ENCODE measurements at regions not wholly inside any gene's neighbourhood (a gene's known extent, or its start where the extent isn't known, plus 50 kb on each side); places are given as distances from the start of the nearest gene placed in this dataset.
"Not testable (repeated sequence)": the region's sequence is repeated elsewhere in the genome, so short reads cannot be mapped to it uniquely, and the experiment has no call there.

DNA sequence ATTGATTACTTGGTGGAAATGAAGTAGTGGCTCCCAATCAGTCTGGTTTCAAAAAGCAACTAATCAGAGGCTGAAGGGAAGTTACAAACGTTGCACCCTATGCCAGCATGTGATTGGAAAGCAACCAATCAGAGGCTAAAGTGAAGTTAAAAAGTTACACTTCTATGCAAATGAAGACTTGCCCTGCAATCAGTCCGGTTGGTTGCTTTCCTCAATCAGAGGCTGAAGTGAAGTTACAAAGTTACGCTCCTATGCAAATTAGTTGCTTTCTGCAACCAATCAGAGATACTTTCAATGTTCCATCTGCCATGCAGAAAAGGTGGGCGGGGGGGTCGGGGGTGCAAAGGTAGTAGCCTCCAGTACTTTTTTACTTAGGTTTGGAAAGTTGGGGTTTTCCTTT is 1077.1 kb downstream of the TYW1 start:
- TF ChIP-seq, protein P1, sequence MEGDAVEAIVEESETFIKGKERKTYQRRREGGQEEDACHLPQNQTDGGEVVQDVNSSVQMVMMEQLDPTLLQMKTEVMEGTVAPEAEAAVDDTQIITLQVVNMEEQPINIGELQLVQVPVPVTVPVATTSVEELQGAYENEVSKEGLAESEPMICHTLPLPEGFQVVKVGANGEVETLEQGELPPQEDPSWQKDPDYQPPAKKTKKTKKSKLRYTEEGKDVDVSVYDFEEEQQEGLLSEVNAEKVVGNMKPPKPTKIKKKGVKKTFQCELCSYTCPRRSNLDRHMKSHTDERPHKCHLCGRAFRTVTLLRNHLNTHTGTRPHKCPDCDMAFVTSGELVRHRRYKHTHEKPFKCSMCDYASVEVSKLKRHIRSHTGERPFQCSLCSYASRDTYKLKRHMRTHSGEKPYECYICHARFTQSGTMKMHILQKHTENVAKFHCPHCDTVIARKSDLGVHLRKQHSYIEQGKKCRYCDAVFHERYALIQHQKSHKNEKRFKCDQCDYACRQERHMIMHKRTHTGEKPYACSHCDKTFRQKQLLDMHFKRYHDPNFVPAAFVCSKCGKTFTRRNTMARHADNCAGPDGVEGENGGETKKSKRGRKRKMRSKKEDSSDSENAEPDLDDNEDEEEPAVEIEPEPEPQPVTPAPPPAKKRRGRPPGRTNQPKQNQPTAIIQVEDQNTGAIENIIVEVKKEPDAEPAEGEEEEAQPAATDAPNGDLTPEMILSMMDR (IDR thresholded peaks at IDR 0.05; ENCODE audit: insufficient read depth, low read length, poor library complexity, severe bottlenecking): no peak
- DNase-seq (ENCODE audit: low read depth): no peak
- Histone ChIP-seq H3K27me3 (ENCODE audit: control insufficient read depth, insufficient read depth, low read length) (no peaks in the 10 kb centered on the region), H3K36me3 (ENCODE audit: control insufficient read depth, insufficient read depth, low read length) (no peaks in the 10 kb centered on the region), H3K4me3 (ENCODE audit: low read depth, low read length) (no peak overlapping the region)

DNA sequence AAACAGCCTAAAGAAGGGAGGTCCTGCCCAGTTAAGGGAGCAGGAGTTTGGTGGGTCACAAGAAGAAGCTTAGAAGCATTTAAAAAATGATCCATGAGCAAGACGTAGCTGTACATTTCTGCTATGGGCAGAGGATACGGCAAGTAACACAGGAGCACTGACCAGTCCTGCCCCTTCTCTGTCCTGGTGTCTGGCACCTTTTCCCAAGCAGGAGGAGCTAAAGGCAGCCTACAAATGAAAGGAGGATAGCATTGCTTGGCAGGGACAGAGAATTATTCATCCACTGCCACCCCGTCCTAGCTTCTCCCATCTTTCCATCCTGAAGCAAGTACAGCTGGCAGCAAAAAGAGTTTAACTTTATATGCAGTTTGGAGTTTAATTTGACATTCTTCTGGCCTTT is 1077.6 kb downstream of the TYW1 start:
- H3K4me3 ChIP-seq (ENCODE audit: low read depth, low read length): no peak overlapping the region

DNA sequence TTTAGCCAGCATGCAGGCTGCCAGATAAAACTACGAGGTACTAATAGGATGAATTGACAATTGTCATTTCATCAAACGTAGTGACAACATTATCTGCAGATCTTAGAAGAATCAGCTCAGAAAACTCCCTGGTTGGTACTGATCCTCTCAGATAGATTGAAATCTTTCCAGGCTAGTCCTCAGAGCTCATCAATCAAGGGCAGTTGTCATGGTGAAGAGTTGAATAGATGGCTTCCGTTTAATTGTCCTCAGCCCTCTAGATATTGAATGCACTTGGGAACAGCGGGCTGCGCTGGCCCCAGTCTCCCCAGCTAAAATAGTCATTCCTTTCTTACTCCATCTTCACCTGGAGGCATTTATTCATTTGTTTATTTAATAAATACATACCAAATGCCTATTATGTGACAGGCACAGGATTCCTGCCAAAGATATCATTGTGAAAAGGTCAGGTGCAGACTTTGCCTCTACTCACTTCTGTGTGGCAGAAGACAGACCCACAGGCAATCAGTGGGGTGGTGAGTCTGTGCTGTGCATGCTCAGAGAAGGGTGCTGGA is 1081.6 kb downstream of the TYW1 start:
- no peaks in the 10 kb centered on the region for H3K36me3 ChIP-seq (ENCODE audit: control insufficient read depth, insufficient read depth, low read length)
- no peak overlapping the region for H3K4me3 ChIP-seq (ENCODE audit: low read depth, low read length)
- no peak for DNase-seq (ENCODE audit: low read depth)
- no peaks in the 10 kb centered on the region for H3K27me3 ChIP-seq (ENCODE audit: control insufficient read depth, insufficient read depth, low read length)
- TF ChIP-seq, protein P1 (IDR thresholded peaks at IDR 0.05; ENCODE audit: insufficient read depth, low read length, poor library complexity, severe bottlenecking): no peak

More for the DNA sequence above, 1077.6 kb downstream of the TYW1 start:
- TF ChIP-seq, protein P1 (IDR thresholded peaks at IDR 0.05; ENCODE audit: insufficient read depth, low read length, poor library complexity, severe bottlenecking): no peak
- Histone ChIP-seq H3K27me3 (ENCODE audit: control insufficient read depth, insufficient read depth, low read length) (no peaks in the 10 kb centered on the region), H3K36me3 (ENCODE audit: control insufficient read depth, insufficient read depth, low read length) (no peaks in the 10 kb centered on the region)
- DNase-seq (ENCODE audit: low read depth): no peak

DNA sequence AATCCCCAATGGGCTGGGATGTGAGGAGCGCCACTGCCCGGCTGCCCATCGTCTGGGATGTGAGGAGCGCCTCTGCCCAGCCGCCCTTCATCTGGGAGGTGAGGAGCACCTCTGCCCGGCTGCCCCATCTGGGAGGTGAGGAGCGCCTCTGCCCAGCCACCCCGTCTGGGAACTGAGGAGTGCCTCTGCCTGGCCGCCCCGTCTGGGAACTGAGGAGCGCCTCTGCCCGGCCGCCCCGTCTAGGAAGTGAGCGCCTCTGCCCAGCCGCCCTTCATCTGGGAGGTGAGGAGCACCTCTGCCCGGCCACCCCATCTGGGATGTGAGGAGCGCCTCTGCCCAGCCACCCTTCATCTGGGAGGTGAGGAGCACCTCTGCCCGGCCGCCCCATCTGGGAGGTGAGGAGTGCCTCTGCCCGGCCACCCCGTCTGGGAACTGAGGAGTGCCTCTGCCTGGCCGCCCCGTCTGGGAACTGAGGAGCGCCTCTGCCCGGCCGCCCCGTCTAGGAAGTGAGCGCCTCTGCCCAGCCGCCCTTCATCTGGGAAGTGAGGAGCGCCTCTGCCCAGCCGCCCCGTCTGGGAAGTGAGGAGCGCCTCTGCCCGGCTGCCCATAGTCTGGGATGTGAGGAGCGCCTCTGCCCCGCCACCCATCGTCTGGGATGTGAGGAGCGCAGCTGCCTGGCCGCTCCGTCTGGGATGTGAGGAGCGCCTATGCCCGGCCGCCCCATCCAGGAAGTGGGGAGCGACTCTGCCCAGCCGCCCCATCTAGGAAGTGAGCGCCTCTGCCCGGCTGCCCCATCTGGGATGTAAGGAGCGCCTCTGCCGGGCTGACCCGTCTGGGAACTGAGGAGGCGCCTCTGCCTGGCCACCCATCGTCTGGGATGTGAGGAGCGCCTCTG is 1085.7 kb downstream of the TYW1 start:
- not testable (repeated sequence) for DNase-seq (ENCODE audit: low read depth); H3K4me3 ChIP-seq (ENCODE audit: low read depth, low read length); H3K27me3 ChIP-seq (ENCODE audit: control insufficient read depth, insufficient read depth, low read length); H3K36me3 ChIP-seq (ENCODE audit: control insufficient read depth, insufficient read depth, low read length)

DNA sequence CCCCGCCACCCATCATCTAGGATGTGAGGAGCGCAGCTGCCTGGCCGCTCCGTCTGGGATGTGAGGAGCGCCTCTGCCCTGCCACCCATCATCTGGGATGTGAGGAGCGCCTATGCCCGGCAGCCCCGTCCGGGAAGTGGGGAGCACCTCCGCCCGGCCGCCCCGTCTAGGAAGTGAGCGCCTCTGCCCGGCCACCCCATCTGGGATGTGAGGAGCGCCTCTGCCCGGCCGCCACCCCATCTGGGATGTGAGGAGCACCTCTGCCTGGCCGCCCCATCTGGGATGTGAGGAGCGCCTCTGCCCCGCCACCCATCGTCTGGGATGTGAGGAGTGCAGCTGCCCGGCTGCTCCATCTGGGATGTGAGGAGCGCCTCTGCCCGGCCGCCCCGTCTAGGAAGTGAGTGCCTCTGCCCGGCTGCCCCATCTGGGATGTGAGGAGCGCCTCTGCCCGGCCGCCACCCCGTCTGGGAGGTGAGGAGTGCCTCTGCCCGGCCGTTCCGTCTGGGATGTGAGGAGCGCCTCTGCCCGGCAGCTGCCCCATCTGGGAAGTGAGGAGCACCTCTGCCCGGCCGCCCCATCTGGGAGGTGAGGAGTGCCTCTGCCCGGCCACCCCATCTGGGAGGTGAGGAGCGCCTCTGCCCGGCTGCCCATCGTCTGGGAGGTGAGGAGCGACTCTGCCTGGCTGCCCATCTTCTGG is 1086.5 kb downstream of the TYW1 start:
- not testable (repeated sequence) for H3K36me3 ChIP-seq (ENCODE audit: control insufficient read depth, insufficient read depth, low read length); DNase-seq (ENCODE audit: low read depth); H3K4me3 ChIP-seq (ENCODE audit: low read depth, low read length); H3K27me3 ChIP-seq (ENCODE audit: control insufficient read depth, insufficient read depth, low read length)

DNA sequence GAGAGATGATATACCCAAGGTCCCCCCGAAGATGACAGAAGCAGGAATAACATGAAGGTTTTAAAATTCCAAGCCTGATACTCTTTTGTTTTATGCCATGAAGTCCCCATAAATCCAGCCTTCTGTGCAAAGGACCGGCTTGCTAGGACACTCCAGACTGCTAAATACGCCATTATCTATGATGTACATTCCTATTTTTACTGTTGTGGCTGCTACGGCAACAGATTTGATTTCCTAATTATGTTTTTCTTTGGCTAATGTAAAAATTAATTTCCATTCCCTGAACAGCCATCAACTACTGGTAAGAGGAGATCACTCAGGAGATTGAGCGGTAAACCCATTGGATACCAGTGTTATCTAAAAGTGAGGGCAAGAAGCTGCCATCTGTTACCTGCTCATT is 1090.8 kb downstream of the TYW1 start:
- no peaks in the 10 kb centered on the region for H3K36me3 ChIP-seq (ENCODE audit: control insufficient read depth, insufficient read depth, low read length)
- TF ChIP-seq, protein P1 (IDR thresholded peaks at IDR 0.05; ENCODE audit: insufficient read depth, low read length, poor library complexity, severe bottlenecking): no peak
- H3K27me3 ChIP-seq (ENCODE audit: control insufficient read depth, insufficient read depth, low read length): no peaks in the 10 kb centered on the region
- no peak overlapping the region for H3K4me3 ChIP-seq (ENCODE audit: low read depth, low read length)
- DNase-seq (ENCODE audit: low read depth): no peak
